GM12878 (cell line): ENCODE measurements at regions not wholly inside any gene's neighbourhood (a gene's known extent, or its start where the extent isn't known, plus 50 kb on each side); places are given as distances from the start of the nearest gene placed in this dataset.

Experiments
- ATAC-seq: fragments of 200-7000 bp; cut with Tn5 transposase; 3 replicates; pipeline ENCODE4 v1.9.1; 2020; ENCODE audit warnings: mild to moderate bottlenecking, moderate library complexity
- BruUV-seq: library from RNA; stranded (reverse); fragments of 400-500 nt; replicated peaks from 2 replicates; lab custom pipeline; 2021; lab: Mats Ljungman, UMichigan
- CTCF ChIA-PET: fragments of 300-600 bp; sonication (Branson Sonifier 250); formaldehyde crosslinking; extraction: SDS; loops from one replicate; lab custom pipeline; 2021; ENCODE audit warnings: inconsistent platforms; lab: Yijun Ruan, JAX
- POLR2A ChIA-PET: fragments of 350-600 bp; formaldehyde crosslinking; extraction: SDS; loops from one replicate; lab custom pipeline; 2021; ENCODE audit warnings: inconsistent platforms; lab: Charles Lee
- RAD21 ChIA-PET: fragments of 300-600 bp; sonication (Branson Sonifier 250); formaldehyde crosslinking; loops from one replicate; lab custom pipeline; 2023; ENCODE audit warnings: antibody characterized with exemption; ENCODE audit not compliant: unreplicated experiment; lab: Charles Lee
- SMC1A ChIA-PET: fragments of 300-600 bp; sonication (Branson Sonifier 250); formaldehyde crosslinking; loops from one replicate; lab custom pipeline; 2023; ENCODE audit not compliant: unreplicated experiment, uncharacterized antibody; lab: Charles Lee
- DNase-seq: peaks from one replicate; pipeline ENCODE4 v3.0.0-alpha.2; 2011; ENCODE audit warnings: low read depth, low spot score
- FAIRE-seq: peaks from 3 replicates; lab custom pipeline; 2011; peaks lifted over from hg19 to GRCh38; lab: Jason Lieb, UNC
- H2AFZ ChIP-seq: 2 replicates; pipeline ENCODE4 v1.6.0; 2011; ENCODE audit warnings: low read depth, low read length, control low read depth; ENCODE audit not compliant: control insufficient read depth
- H3K27ac ChIP-seq: 2 replicates; pipeline ENCODE4 v1.5.1; 2011; ENCODE audit warnings: control low read depth; ENCODE audit not compliant: control insufficient read depth, insufficient read depth
- H3K27me3 ChIP-seq, 2 experiments: replicated peaks in 1 of 2; 2 replicates each; pipeline versions ENCODE4 v1.6.0 to v1.6.1; 2011; ENCODE audit warnings: low read length in 1 of 2; ENCODE audit not compliant: control insufficient read depth in 2 of 2, insufficient read depth in 2 of 2
- H3K36me3 ChIP-seq, 2 experiments: 2 replicates each; pipeline ENCODE4 v1.5.1; 2011; ENCODE audit warnings: low read length in 1 of 2; ENCODE audit not compliant: control insufficient read depth in 2 of 2, insufficient read depth in 2 of 2
- H3K4me1 ChIP-seq: 2 replicates; pipeline ENCODE4 v1.6.1; 2011; ENCODE audit warnings: mild to moderate bottlenecking, low read length, moderate library complexity, mixed read lengths; ENCODE audit not compliant: control insufficient read depth, insufficient read depth
- H3K4me2 ChIP-seq: 2 replicates; pipeline ENCODE4 v1.6.0; 2011; ENCODE audit warnings: control low read depth; ENCODE audit not compliant: control insufficient read depth, insufficient read depth
- H3K4me3 ChIP-seq: fragments of 200-600 bp; sonication (generic); 2 replicates; pipeline ENCODE4 v1.5.1; 2016
- H3K79me2 ChIP-seq: 2 replicates; pipeline ENCODE4 v1.6.0; 2011; ENCODE audit warnings: low read length; ENCODE audit not compliant: control insufficient read depth, insufficient read depth
- H3K9ac ChIP-seq: 2 replicates; pipeline ENCODE4 v1.8.0; 2011; ENCODE audit warnings: low read length, control low read depth, mixed read lengths; ENCODE audit not compliant: control insufficient read depth, insufficient read depth
- H3K9me3 ChIP-seq: replicated peaks from 3 replicates; pipeline ENCODE4 v1.5.1; 2011; ENCODE audit warnings: mild to moderate bottlenecking, low read length; ENCODE audit not compliant: control insufficient read depth, insufficient read depth
- H4K20me1 ChIP-seq: 2 replicates; pipeline ENCODE4 v1.6.0; 2011; ENCODE audit not compliant: control insufficient read depth, insufficient read depth
- ASH2L ChIP-seq: fragments of 300-600, 200-600 bp; sonication (generic); IDR thresholded peaks from 2 replicates; pipeline ENCODE4 v1.6.1; 2017; ENCODE audit warnings: low read depth, mild to moderate bottlenecking, borderline replicate concordance
- ATF7 ChIP-seq: fragments of 450-650 bp; IDR thresholded peaks from 2 replicates; pipeline ENCODE4 v1.6.1; 2016; ENCODE audit warnings: low read depth, mild to moderate bottlenecking
- BHLHE40 ChIP-seq, 2 experiments: fragments of 450-650 bp in 1 of 2; IDR thresholded peaks; 2 replicates each; pipeline ENCODE4 v1.6.1; 2011 to 2017; ENCODE audit warnings: low read depth in 2 of 2, borderline replicate concordance in 1 of 2, improper control_type of control experiment in 1 of 2, low read length in 1 of 2, mild to moderate bottlenecking in 1 of 2
- BMI1 ChIP-seq: fragments of 450-650 bp; IDR thresholded peaks from 2 replicates; pipeline ENCODE4 v1.6.1; 2016; ENCODE audit warnings: mild to moderate bottlenecking, moderate library complexity, borderline replicate concordance
- CBFB ChIP-seq: IDR thresholded peaks from 2 replicates; pipeline ENCODE4 v1.6.1; 2016; ENCODE audit warnings: antibody characterized with exemption, low read depth
- CEBPB ChIP-seq, 2 experiments: fragments of 150-350 bp in 1 of 2; IDR thresholded peaks; 2 replicates each; pipeline ENCODE4 v1.6.1; 2012 to 2014; ENCODE audit warnings: low read depth in 2 of 2, low read length in 2 of 2, borderline replicate concordance in 1 of 2, inconsistent platforms in 1 of 2
- HDGF ChIP-seq: fragments of 450-650 bp; IDR thresholded peaks from 2 replicates; pipeline ENCODE4 v1.6.1; 2016; ENCODE audit warnings: antibody characterized with exemption
- IRF4 ChIP-seq: IDR thresholded peaks from 2 replicates; pipeline ENCODE4 v1.6.1; 2011; ENCODE audit warnings: low read depth, low read length
- MEF2B ChIP-seq: fragments of 450-650 bp; IDR thresholded peaks from 2 replicates; pipeline ENCODE4 v1.6.1; 2018; ENCODE audit warnings: mild to moderate bottlenecking, moderate library complexity; ENCODE audit not compliant: partially characterized antibody, poor library complexity, severe bottlenecking
- MTA2 ChIP-seq: fragments of 450-650 bp; IDR thresholded peaks from 2 replicates; pipeline ENCODE4 v1.6.1; 2016; ENCODE audit warnings: low read depth, mild to moderate bottlenecking, moderate library complexity
- NFYA ChIP-seq: IDR thresholded peaks from 2 replicates; pipeline ENCODE4 v1.6.1; 2011; ENCODE audit warnings: low read depth, mild to moderate bottlenecking, low read length, improper control_type of control experiment, borderline replicate concordance
- POLR2AphosphoS2 ChIP-seq: IDR thresholded peaks from 2 replicates; pipeline ENCODE4 v1.6.1; 2011; ENCODE audit warnings: low read depth, mild to moderate bottlenecking, low read length, improper control_type of control experiment, moderate library complexity
- RBBP5 ChIP-seq: fragments of 200-600 bp; sonication (generic); conservative IDR thresholded peaks from 2 replicates; pipeline ENCODE4 v1.6.1; 2016
- RFX5 ChIP-seq: IDR thresholded peaks from 2 replicates; pipeline ENCODE4 v1.6.1; 2011; ENCODE audit warnings: low read depth, low read length, improper control_type of control experiment
- RUNX3 ChIP-seq: IDR thresholded peaks from 2 replicates; pipeline ENCODE4 v1.6.1; 2012; ENCODE audit warnings: low read length, inconsistent platforms
- STAT1 ChIP-seq: fragments of 450-650 bp; conservative IDR thresholded peaks from 2 replicates; pipeline ENCODE4 v1.6.1; 2014; ENCODE audit warnings: antibody characterized with exemption, mild to moderate bottlenecking
- WGBS: methylation state at CpG from one replicate; pipeline ENCODE4 v1.1.6; 2016; ENCODE audit warnings: low lambda C conversion rate; ENCODE audit not compliant: insufficient replicate concordance, insufficient coverage; ENCODE audit errors: missing lambda C conversion rate; 5-methylcytosine and 5-hydroxymethylcytosine counted together
- in situ Hi-C: fragments of 300-500 bp; cut with MboI; formaldehyde crosslinking; loops from 9 replicates; pipeline ENCODE4 v1.14.3; 2018; ENCODE audit warnings: mixed read lengths
- intact Hi-C: fragments of 100-400 bp; cut with micrococcal nuclease; formaldehyde crosslinking; loops from one replicate; pipeline ENCODE4 v1.14.2; 2022; ENCODE audit not compliant: unreplicated experiment
- TF ChIP-seq, protein P1 (sequence below): IDR thresholded peaks from 2 replicates; pipeline ENCODE4 v1.6.1; 2011; ENCODE audit warnings: borderline replicate concordance, low read depth, mild to moderate bottlenecking, moderate library complexity, mixed read lengths, low read length; ENCODE audit not compliant: insufficient read depth; ENCODE audit errors: extremely low read length
- TF ChIP-seq, protein P2 (sequence below): fragments of 450-650 bp; IDR thresholded peaks from 2 replicates; pipeline ENCODE4 v1.6.1; 2016; ENCODE audit warnings: mild to moderate bottlenecking

DNA sequence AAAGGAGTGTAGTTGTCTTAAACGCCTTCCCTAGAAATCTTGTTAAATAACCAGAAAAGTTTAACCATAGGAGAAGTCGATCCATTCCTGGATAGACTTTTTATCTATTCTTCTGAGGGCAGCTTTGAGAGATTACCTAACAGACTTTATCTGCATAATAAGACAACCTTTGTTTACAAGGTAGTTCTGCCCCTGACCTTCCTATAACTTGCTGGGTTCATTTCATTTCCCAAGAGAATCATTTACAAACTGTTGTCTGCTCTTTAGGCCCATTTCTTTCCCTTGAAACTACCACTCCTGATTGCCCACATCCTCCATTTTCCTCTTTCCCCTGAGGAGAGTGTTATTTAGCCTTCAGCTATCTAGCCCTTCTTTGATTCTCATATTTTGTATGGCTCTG is 65.9 kb upstream of the VPS13A start:
- H2AFZ ChIP-seq: no peak overlapping the region
- H3K27ac ChIP-seq: no peak overlapping the region
- no peaks in the 10 kb centered on the region for H4K20me1 ChIP-seq
- TF ChIP-seq HDGF (no peak), RBBP5 (no peak), MTA2 (no peak), CEBPB (IDR thresholded peaks at IDR 0.05; ENCODE audit: borderline replicate concordance in 1 of 2, low read depth in 2 of 2, low read length in 2 of 2) (no peak), BMI1 (no peak), POLR2AphosphoS2 (no peak)
- TF ChIP-seq, protein P1, sequence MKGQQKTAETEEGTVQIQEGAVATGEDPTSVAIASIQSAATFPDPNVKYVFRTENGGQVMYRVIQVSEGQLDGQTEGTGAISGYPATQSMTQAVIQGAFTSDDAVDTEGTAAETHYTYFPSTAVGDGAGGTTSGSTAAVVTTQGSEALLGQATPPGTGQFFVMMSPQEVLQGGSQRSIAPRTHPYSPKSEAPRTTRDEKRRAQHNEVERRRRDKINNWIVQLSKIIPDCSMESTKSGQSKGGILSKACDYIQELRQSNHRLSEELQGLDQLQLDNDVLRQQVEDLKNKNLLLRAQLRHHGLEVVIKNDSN: no peak
- WGBS: 0% methylated on average over 2 of the region's 2 CpGs
- H3K4me2 ChIP-seq: no peak overlapping the region
- no peak overlapping the region for H3K9ac ChIP-seq
- ChIA-PET POLR2A (no interaction called here), RAD21 (no interaction called here), CTCF (no interaction called here), SMC1A (interaction anchor here (0.6 to 1.0 kb wide), 2 partner anchors 8 to 1239 kb away, joined by 3 read pairs; no protein-coding TSS in a partner anchor)
- no peaks in the 10 kb centered on the region for H3K9me3 ChIP-seq
- no peaks in the 10 kb centered on the region for H3K36me3 ChIP-seq
- FAIRE-seq: no peak
- no peak for ATAC-seq
- no peaks in the 10 kb centered on the region for H3K27me3 ChIP-seq
- no peaks in the 10 kb centered on the region for H3K4me1 ChIP-seq
- no peak overlapping the region for H3K4me3 ChIP-seq
- no peak for DNase-seq
- in situ Hi-C loops (no loop called here), intact Hi-C loops (no loop called here)
- BruUV-seq: no TSS peak
- no peaks in the 10 kb centered on the region for H3K79me2 ChIP-seq

DNA sequence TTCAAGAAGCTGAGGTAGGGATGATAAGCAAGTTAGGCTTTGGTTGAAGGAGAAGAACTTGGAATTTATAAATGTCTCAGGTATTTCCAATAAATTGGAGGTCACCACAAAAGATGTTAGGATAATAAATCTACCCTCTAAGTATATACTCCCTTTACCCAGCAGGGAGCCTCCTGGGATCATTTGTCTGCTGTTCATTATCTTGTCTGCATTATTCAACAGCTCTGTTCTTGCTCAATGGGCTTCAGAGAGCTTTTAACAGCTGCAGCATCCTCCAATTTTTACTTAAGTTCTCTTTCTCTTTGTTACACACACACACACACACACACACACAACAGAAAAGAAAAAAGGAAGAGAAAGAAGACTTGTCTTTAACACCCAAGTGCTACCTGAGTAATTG is 51.7 kb upstream of the VPS13A start:
- Histone ChIP-seq H3K4me1 (no peaks in the 10 kb centered on the region), H3K27ac (no peak overlapping the region), H3K4me2 (no peak overlapping the region), H3K79me2 (no peaks in the 10 kb centered on the region), H2AFZ (no peak overlapping the region), H4K20me1 (no peaks in the 10 kb centered on the region), H3K36me3 (no peaks in the 10 kb centered on the region), H3K27me3 (peaks cover 0 to 2% of the 10 kb centered on the region in 2 experiments; a peak in 1 of 4 replicates), H3K4me3 (no peak overlapping the region), H3K9ac (no peak overlapping the region), H3K9me3 (no peaks in the 10 kb centered on the region)
- TF ChIP-seq IRF4 (no peak), NFYA (no peak), ASH2L (no peak), RFX5 (no peak), CBFB (no peak), MEF2B (no peak), RUNX3 (no peak), BHLHE40 (IDR thresholded peaks at IDR 0.05; ENCODE audit: borderline replicate concordance in 1 of 2, low read depth in 2 of 2, low read length in 1 of 2) (no peak), ATF7 (no peak), STAT1 (no peak), HDGF (no peak)
- TF ChIP-seq, protein P2, sequence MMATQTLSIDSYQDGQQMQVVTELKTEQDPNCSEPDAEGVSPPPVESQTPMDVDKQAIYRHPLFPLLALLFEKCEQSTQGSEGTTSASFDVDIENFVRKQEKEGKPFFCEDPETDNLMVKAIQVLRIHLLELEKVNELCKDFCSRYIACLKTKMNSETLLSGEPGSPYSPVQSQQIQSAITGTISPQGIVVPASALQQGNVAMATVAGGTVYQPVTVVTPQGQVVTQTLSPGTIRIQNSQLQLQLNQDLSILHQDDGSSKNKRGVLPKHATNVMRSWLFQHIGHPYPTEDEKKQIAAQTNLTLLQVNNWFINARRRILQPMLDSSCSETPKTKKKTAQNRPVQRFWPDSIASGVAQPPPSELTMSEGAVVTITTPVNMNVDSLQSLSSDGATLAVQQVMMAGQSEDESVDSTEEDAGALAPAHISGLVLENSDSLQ: no peak
- ChIA-PET RAD21 (no interaction called here), CTCF (interaction anchor here (1.3 to 1.6 kb wide), 4 partner anchors 9 to 26 kb away, joined by 3 to 6 read pairs (median 4); no protein-coding TSS in a partner anchor), SMC1A (no interaction called here), POLR2A (no interaction called here)
- FAIRE-seq (no peak), DNase-seq (no peak), ATAC-seq (no peak)
- in situ Hi-C loops: no loop called here
- intact Hi-C loops: no loop called here
- BruUV-seq: no TSS peak
